ENCODE measurements at regions not wholly inside any gene's neighbourhood (a gene's known extent, or its start where the extent isn't known, plus 50 kb on each side); places are given as distances from the start of the nearest gene placed in this dataset.
"Not testable (repeated sequence)": the region's sequence is repeated elsewhere in the genome, so short reads cannot be mapped to it uniquely, and the experiment has no call there.

DNA sequence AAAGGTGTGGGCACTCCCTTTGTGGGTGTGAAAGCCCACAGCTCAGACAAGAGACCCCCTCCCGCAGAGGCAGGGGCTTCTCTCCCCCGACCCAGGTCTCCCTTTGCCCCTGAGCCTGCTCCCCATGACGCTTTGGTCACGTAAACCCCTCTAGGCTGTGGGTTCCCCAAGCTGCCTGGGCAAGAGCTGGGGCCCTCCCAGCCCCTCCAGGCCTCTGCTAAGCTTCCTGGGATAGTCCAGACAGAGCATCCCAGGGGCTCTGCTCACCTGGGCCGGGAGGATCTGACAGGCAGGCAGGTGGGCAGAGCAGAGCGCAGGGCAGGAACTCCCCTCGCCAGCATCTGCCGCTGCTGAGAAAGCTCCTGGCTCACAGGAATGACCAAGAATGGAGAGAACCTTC is 177.3 kb downstream of the BANP start:
- Histone ChIP-seq H3K4me1 (ENCODE audit: insufficient read depth) (no peaks in the 10 kb centered on the region), H3K36me3 (ENCODE audit: insufficient read depth) (no peaks in the 10 kb centered on the region), H3K4me3 (ENCODE audit: low read depth, low read length) (no peak overlapping the region), H3K27ac (ENCODE audit: low read depth) (no peak overlapping the region)
- DNase-seq (ENCODE audit: extremely low spot score) = no peak
- 92% methylated on average over 8 of the region's 8 CpGs for WGBS

DNA sequence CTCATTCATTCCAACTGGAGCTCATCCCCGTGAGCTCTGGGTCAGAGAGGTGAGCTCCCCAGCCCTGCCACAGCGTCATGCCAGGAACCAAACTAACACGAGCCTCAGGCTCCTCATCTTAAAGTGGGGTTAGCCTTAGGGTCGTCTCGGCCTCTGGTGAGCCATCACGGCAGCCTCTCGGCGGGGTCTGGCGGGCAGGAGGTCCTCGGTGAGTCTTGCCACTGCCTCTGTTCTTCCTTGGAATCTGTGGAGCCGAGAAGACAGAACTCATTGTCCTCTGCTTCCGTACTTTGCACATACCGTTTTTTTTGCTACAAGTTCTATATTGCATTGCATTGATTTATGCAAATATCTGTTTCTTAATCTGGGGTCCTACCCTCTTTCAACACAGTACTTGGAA is 177.9 kb downstream of the BANP start:
- not testable (repeated sequence) for H3K27ac ChIP-seq (ENCODE audit: low read depth); H3K4me3 ChIP-seq (ENCODE audit: low read depth, low read length); H3K4me1 ChIP-seq (ENCODE audit: insufficient read depth); H3K36me3 ChIP-seq (ENCODE audit: insufficient read depth); DNase-seq (ENCODE audit: extremely low spot score)
- 92% methylated on average over 13 of the region's 13 CpGs for WGBS

DNA sequence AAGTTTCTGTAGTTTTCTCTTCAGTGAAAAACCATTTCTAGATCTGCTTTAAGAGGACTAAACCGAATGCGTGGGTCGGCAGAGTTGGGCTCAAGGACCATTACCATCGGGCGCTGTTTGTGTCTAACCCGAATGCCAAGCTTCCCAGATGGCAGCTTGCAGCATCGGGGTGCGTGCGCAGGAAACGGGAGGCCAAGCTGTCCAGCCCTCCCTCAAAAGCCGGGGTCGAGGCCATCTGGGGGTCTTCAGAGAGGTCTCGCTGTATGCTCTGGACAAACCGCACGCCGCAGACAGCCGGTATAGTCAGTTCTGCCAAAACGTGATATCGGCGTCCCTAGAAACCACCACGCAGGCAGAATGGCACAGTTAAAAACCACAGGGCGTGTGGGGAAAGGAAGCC is 178.8 kb downstream of the BANP start:
- 94% methylated on average over 22 of the region's 22 CpGs for WGBS
- H3K4me1 ChIP-seq (ENCODE audit: insufficient read depth) = no peaks in the 10 kb centered on the region

DNA sequence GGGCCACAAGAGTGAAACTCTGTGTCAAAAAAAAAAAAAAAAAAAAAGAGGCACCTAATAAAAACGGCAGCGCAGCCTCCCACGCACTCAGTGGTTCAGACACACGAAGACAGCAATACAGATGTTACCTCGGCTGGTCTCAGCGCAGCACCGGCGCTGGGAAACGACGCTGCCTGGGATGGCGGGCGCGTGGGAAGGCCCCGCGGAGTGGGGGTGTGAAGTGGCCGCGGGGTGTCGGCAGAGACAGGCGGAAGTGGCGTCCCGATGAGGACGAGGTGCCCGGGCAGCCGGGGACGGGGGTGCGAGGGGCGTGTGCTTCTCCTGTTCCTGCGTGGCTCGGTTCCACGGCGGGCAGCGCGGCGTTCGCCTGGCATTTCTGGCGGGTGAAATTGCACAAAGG is 179.4 kb downstream of the BANP start:
- no peaks in the 10 kb centered on the region for H3K36me3 ChIP-seq (ENCODE audit: insufficient read depth)
- WGBS = 94% methylated on average over 36 of the region's 36 CpGs
- H3K4me3 ChIP-seq (ENCODE audit: low read depth, low read length) = no peak overlapping the region
- no peak overlapping the region for H3K27ac ChIP-seq (ENCODE audit: low read depth)
- DNase-seq (ENCODE audit: extremely low spot score) = no peak
- no peaks in the 10 kb centered on the region for H3K4me1 ChIP-seq (ENCODE audit: insufficient read depth)

More for the DNA sequence above, 178.8 kb downstream of the BANP start:
- H3K36me3 ChIP-seq (ENCODE audit: insufficient read depth) = no peaks in the 10 kb centered on the region
- no peak overlapping the region for H3K27ac ChIP-seq (ENCODE audit: low read depth)
- no peak overlapping the region for H3K4me3 ChIP-seq (ENCODE audit: low read depth, low read length)
- DNase-seq (ENCODE audit: extremely low spot score) = no peak

- WGBS = 89% methylated on average over 15 of the region's 15 CpGs
- H3K27ac ChIP-seq (ENCODE audit: low read depth) = no peak overlapping the region
- no peaks in the 10 kb centered on the region for H3K36me3 ChIP-seq (ENCODE audit: insufficient read depth)
- H3K4me1 ChIP-seq (ENCODE audit: insufficient read depth) = no peaks in the 10 kb centered on the region
- H3K4me3 ChIP-seq (ENCODE audit: low read depth, low read length) = no peak overlapping the region
- DNase-seq (ENCODE audit: extremely low spot score) = no peak
Observed at GRCh38 chr16:88131256-88131655, 180.0 kb downstream of the BANP start.

DNA sequence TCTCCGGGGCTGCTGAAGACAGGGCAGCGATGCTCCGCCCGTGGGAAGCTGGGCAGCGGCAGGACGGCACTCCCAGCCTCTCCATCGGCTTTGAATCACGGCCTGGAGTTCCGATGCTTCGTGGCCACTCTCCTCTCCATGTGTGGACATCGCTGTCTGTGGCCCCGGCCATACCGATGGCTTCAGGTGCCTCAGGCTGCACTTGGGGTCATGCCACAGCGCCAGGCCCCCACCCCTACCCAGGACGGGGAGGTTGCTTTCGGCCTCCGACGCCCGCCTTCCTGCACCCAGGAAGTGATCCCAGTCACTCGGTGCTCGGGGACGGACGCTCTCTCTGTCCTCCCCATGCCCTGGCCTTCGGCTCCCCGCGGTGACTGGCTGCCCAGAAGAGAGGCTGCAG is 180.7 kb downstream of the BANP start:
- Histone ChIP-seq H3K4me3 (ENCODE audit: low read depth, low read length) (no peak overlapping the region), H3K4me1 (ENCODE audit: insufficient read depth) (no peaks in the 10 kb centered on the region), H3K27ac (ENCODE audit: low read depth) (no peak overlapping the region), H3K36me3 (ENCODE audit: insufficient read depth) (no peaks in the 10 kb centered on the region)
- DNase-seq (ENCODE audit: extremely low spot score) = no peak
- 96% methylated on average over 26 of the region's 26 CpGs for WGBS

DNA sequence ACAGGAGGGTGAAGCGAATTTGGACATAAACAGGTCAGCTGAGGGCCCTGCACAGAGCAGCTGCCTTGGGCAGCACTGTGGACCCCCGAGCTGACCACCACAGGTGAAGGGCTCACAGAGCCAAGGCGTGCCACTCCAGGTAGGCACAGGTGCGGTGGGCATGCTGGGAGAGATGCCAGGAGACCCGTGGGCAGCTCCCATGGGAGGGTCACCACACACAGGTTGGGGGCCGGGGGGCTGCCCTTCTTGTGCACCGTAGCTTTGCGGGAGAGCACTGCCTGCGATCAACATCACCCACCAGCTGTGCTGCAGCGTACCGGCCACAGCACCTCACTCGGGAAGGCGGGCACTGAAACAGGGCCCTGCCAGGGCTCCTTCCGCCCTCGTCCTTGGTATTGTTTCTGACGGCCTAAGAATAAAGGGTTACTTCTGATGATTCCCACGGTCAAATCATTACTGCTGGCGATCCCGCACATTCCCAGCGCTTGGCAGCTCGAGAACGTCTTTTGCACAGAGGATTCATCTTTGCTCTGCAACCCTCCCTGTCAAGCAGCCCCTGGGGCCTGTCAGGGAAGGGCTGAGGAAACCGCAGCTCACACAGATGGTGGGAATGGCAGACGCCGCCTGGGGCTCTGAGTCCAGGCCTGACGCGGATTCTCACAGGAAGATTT is 181.7 kb downstream of the BANP start:
- Histone ChIP-seq H3K4me1 (ENCODE audit: insufficient read depth) (no peaks in the 10 kb centered on the region), H3K4me3 (ENCODE audit: low read depth, low read length) (no peak overlapping the region), H3K27ac (ENCODE audit: low read depth) (no peak overlapping the region), H3K36me3 (ENCODE audit: insufficient read depth) (no peaks in the 10 kb centered on the region)
- WGBS = 90% methylated on average over 27 of the region's 27 CpGs
- DNase-seq (ENCODE audit: extremely low spot score) = no peak

DNA sequence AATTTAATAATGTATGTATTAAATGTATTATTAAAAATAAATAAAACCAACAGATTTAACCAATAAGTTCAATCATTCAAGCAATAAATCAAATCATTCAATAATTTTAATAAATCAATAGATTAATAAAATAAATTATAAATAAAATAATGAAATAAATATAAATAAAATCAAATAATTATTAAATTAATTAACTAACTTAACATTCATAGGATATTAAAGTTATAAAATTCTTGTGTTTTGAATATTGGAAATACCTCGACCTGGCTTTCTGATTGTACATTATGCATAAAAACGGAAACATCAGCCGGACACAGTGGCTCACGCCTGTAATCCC is 182.2 kb downstream of the BANP start:
- Histone ChIP-seq H3K27ac (ENCODE audit: low read depth) (no peak overlapping the region), H3K36me3 (ENCODE audit: insufficient read depth) (no peaks in the 10 kb centered on the region), H3K4me3 (ENCODE audit: low read depth, low read length) (no peak overlapping the region), H3K4me1 (ENCODE audit: insufficient read depth) (no peaks in the 10 kb centered on the region)
- WGBS = 96% methylated on average over 4 of the region's 4 CpGs
- DNase-seq (ENCODE audit: extremely low spot score) = no peak

- not testable (repeated sequence) for H3K36me3 ChIP-seq (ENCODE audit: insufficient read depth); H3K4me1 ChIP-seq (ENCODE audit: insufficient read depth); H3K27ac ChIP-seq (ENCODE audit: low read depth); DNase-seq (ENCODE audit: extremely low spot score); H3K4me3 ChIP-seq (ENCODE audit: low read depth, low read length)
- WGBS = 69% methylated on average over 21 of the region's 21 CpGs
Observed at GRCh38 chr16:88134172-88134898, 183.1 kb downstream of the BANP start.

DNA sequence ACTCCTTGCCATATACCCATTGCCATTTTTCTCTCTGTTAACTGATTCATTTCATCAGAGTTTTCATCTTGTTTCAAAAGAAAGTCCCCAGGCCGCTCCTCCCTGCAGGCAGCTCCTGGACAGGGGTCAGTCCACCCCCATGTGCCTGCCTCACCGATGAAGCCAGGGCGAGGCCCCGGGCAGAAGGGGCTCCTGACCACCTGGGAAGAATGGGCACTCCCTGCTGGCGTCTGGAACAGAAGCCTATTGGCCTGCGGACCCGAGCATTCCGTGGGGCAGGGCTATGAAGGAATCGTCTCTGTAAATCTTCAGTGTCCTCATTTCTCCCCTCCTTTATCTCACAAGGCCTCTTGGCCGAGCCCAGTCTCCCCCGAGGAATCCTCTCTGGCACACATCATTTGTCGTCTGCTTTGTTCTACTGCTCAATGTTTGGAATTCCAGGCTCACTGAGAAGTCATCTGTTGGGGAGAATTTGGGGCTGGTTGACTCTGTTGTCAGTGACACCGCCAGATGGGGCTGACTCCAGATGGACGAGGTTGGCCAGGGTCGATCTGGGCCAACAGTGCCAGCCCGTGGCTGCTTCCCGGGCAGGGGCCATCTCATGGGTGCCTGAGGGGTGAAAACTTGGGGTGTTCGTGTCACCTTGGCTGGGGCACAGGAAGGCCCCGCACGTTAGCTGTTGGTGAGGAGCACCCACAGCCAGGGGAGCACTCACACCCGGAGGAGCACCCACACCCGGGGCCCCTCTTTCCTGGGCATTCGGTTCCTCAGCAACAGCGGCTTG is 183.9 kb downstream of the BANP start:
- H3K36me3 ChIP-seq (ENCODE audit: insufficient read depth); DNase-seq (ENCODE audit: extremely low spot score); H3K27ac ChIP-seq (ENCODE audit: low read depth); H3K4me1 ChIP-seq (ENCODE audit: insufficient read depth); H3K4me3 ChIP-seq (ENCODE audit: low read depth, low read length): not testable (repeated sequence)
- WGBS = 39% methylated on average over 23 of the region's 24 CpGs

GRCh38 chr16:88136211-88136713 is 185.0 kb downstream of the BANP start:
- not testable (repeated sequence) for H3K4me3 ChIP-seq (ENCODE audit: low read depth, low read length); DNase-seq (ENCODE audit: extremely low spot score); H3K27ac ChIP-seq (ENCODE audit: low read depth); H3K4me1 ChIP-seq (ENCODE audit: insufficient read depth); H3K36me3 ChIP-seq (ENCODE audit: insufficient read depth)
- WGBS = 62% methylated on average over 13 of the region's 13 CpGs

DNA sequence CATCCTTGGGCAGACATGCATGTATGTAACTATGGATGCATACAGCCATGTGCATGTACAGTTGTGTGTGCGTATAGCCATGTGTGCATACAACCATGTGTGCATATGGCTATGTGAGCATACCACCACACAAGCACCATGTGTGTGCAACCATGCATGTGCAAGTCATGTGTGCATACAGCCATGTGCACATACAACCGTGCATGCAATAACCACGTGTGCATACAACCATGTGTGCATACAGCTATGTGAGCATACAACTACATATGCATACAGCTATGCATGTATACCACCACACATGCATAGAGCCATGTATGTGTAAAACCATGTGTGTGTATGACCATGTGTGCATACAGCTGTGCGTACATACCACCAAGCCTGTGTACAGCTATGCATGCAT is 185.7 kb downstream of the BANP start:
- not testable (repeated sequence) for DNase-seq (ENCODE audit: extremely low spot score); H3K4me1 ChIP-seq (ENCODE audit: insufficient read depth); H3K36me3 ChIP-seq (ENCODE audit: insufficient read depth); H3K27ac ChIP-seq (ENCODE audit: low read depth); H3K4me3 ChIP-seq (ENCODE audit: low read depth, low read length)
- WGBS = over 99% methylated on average over 4 of the region's 4 CpGs

- not testable (repeated sequence) for H3K36me3 ChIP-seq (ENCODE audit: insufficient read depth); H3K4me3 ChIP-seq (ENCODE audit: low read depth, low read length); H3K27ac ChIP-seq (ENCODE audit: low read depth); DNase-seq (ENCODE audit: extremely low spot score); H3K4me1 ChIP-seq (ENCODE audit: insufficient read depth)
- 82% methylated on average over 6 of the region's 6 CpGs for WGBS
Observed at GRCh38 chr16:88139141-88139540, 187.9 kb downstream of the BANP start.

DNA sequence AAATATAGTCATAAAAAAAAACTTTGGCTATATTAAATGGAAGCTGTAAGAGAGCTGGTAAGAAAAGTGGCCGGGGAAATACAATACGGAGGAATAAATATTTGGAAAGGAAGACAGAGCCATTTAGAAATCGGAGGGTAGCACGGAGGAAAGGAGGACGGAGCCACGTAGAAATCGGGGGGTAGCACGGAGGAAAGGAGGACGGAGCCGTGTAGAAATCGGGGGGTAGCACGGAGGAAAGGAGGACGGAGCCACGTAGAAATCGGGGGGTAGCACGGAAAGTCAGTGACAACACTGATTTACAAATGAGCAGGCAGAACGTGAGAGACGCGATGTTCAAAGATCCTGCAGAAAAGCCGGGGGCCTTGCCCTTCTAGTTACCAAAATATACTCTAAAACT is 189.0 kb downstream of the BANP start:
- not testable (repeated sequence) for DNase-seq (ENCODE audit: extremely low spot score); H3K4me1 ChIP-seq (ENCODE audit: insufficient read depth); H3K27ac ChIP-seq (ENCODE audit: low read depth); H3K4me3 ChIP-seq (ENCODE audit: low read depth, low read length); H3K36me3 ChIP-seq (ENCODE audit: insufficient read depth)
- WGBS = 92% methylated on average over 20 of the region's 20 CpGs

Measured in urinary bladder (tissue), 3 donors.